HUES6 (cell line): ENCODE measurements at regions not wholly inside any gene's neighbourhood (a gene's known extent, or its start where the extent isn't known, plus 50 kb on each side); places are given as distances from the start of the nearest gene placed in this dataset.

Source experiments
- H3K27ac ChIP-seq: 2 replicates; pipeline ENCODE4 v1.7.0; 2013; ENCODE audit warnings: low read depth, mild to moderate bottlenecking, low read length, inconsistent platforms
- H3K27me3 ChIP-seq: 2 replicates; pipeline ENCODE4 v1.6.1; 2013; ENCODE audit warnings: low read length; ENCODE audit not compliant: control insufficient read depth, insufficient read depth
- H3K36me3 ChIP-seq: 2 replicates; pipeline ENCODE4 v1.6.1; 2013; ENCODE audit warnings: low read length; ENCODE audit not compliant: control insufficient read depth, insufficient read depth
- H3K4me1 ChIP-seq: 2 replicates; pipeline ENCODE4 v1.6.1; 2013; ENCODE audit warnings: low read length; ENCODE audit not compliant: control insufficient read depth, insufficient read depth
- H3K4me3 ChIP-seq: 2 replicates; pipeline ENCODE4 v1.5.1; 2013; ENCODE audit warnings: low read depth, low read length
- H3K9ac ChIP-seq: one replicate; pipeline ENCODE4 v1.6.1; 2013; ENCODE audit warnings: mild to moderate bottlenecking, low read length
- H3K9me3 ChIP-seq: 2 replicates; pipeline ENCODE4 v1.6.1; 2013; ENCODE audit warnings: low read depth, low read length; ENCODE audit not compliant: control insufficient read depth, insufficient read depth

- H3K9me3 ChIP-seq: no peaks in the 10 kb centered on the region
- no peak overlapping the region for H3K27ac ChIP-seq
- H3K4me1 ChIP-seq: no peaks in the 10 kb centered on the region
- H3K4me3 ChIP-seq: no peak overlapping the region
- H3K27me3 ChIP-seq: no peaks in the 10 kb centered on the region
- H3K9ac ChIP-seq: no peak overlapping the region
- H3K36me3 ChIP-seq: no peaks in the 10 kb centered on the region
Observed at GRCh38 chr6:18555750-18556149, 168.6 kb downstream of the RNF144B start.

GRCh38 chr6:18561037-18561750, 174.0 kb downstream of the RNF144B start:
- H3K36me3 ChIP-seq: no peaks in the 10 kb centered on the region
- H3K9ac ChIP-seq: no peak overlapping the region
- no peaks in the 10 kb centered on the region for H3K27me3 ChIP-seq
- H3K27ac ChIP-seq: no peak overlapping the region
- no peak overlapping the region for H3K4me3 ChIP-seq
- no peaks in the 10 kb centered on the region for H3K4me1 ChIP-seq
- H3K9me3 ChIP-seq: no peaks in the 10 kb centered on the region

GRCh38 chr6:18562726-18563125, 175.6 kb downstream of the RNF144B start:
- Histone ChIP-seq H3K27ac (no peak overlapping the region), H3K27me3 (no peaks in the 10 kb centered on the region), H3K9me3 (no peaks in the 10 kb centered on the region), H3K9ac (no peak overlapping the region), H3K4me3 (no peak overlapping the region), H3K36me3 (no peaks in the 10 kb centered on the region), H3K4me1 (no peaks in the 10 kb centered on the region)

- H3K36me3 ChIP-seq: no peaks in the 10 kb centered on the region
- no peaks in the 10 kb centered on the region for H3K27me3 ChIP-seq
- H3K4me1 ChIP-seq: no peaks in the 10 kb centered on the region
- no peak overlapping the region for H3K27ac ChIP-seq
- H3K9ac ChIP-seq: no peak overlapping the region
- no peak overlapping the region for H3K4me3 ChIP-seq
- no peaks in the 10 kb centered on the region for H3K9me3 ChIP-seq
Observed at GRCh38 chr6:18564775-18565174, 177.6 kb downstream of the RNF144B start.

- Histone ChIP-seq H3K27ac (no peak overlapping the region), H3K9ac (no peak overlapping the region), H3K4me3 (no peak overlapping the region), H3K36me3 (no peaks in the 10 kb centered on the region), H3K4me1 (no peaks in the 10 kb centered on the region), H3K9me3 (no peaks in the 10 kb centered on the region), H3K27me3 (no peaks in the 10 kb centered on the region)
Observed at GRCh38 chr6:18565231-18565630, 178.1 kb downstream of the RNF144B start.

GRCh38 chr6:18567380-18567779, 180.2 kb downstream of the RNF144B start:
- no peak overlapping the region for H3K27ac ChIP-seq
- no peaks in the 10 kb centered on the region for H3K4me1 ChIP-seq
- H3K27me3 ChIP-seq: no peaks in the 10 kb centered on the region
- no peak overlapping the region for H3K9ac ChIP-seq
- H3K4me3 ChIP-seq: no peak overlapping the region
- H3K36me3 ChIP-seq: no peaks in the 10 kb centered on the region
- H3K9me3 ChIP-seq: no peaks in the 10 kb centered on the region

GRCh38 chr6:18577491-18577890, 190.3 kb downstream of the RNF144B start:
- Histone ChIP-seq H3K9ac (no peak overlapping the region), H3K4me3 (no peak overlapping the region), H3K9me3 (no peaks in the 10 kb centered on the region), H3K36me3 (no peaks in the 10 kb centered on the region), H3K27ac (no peak overlapping the region), H3K27me3 (no peaks in the 10 kb centered on the region), H3K4me1 (no peaks in the 10 kb centered on the region)

- H3K27me3 ChIP-seq: no peaks in the 10 kb centered on the region
Observed at GRCh38 chr6:18579166-18579565, 192.0 kb downstream of the RNF144B start.

GRCh38 chr6:18579869-18580268, 192.7 kb downstream of the RNF144B start:
- Histone ChIP-seq H3K4me1 (peaks cover under 1% of the 10 kb centered on the region; the same call in 1 of the 2 replicates), H3K27ac (no peak overlapping the region)

More at GRCh38 chr6:18579166-18579565, 192.0 kb downstream of the RNF144B start:
- no peaks in the 10 kb centered on the region for H3K4me1 ChIP-seq
- H3K36me3 ChIP-seq: no peaks in the 10 kb centered on the region
- H3K4me3 ChIP-seq: no peak overlapping the region
- no peak overlapping the region for H3K27ac ChIP-seq
- H3K9me3 ChIP-seq: no peaks in the 10 kb centered on the region
- H3K9ac ChIP-seq: no peak overlapping the region

GRCh38 chr6:18584372-18584771, 197.2 kb downstream of the RNF144B start:
- Histone ChIP-seq H3K9me3 (no peaks in the 10 kb centered on the region), H3K36me3 (no peaks in the 10 kb centered on the region), H3K27me3 (no peaks in the 10 kb centered on the region), H3K27ac (no peak overlapping the region), H3K4me1 (peaks cover 6% of the 10 kb centered on the region; the same call in 1 of the 2 replicates), H3K9ac (no peak overlapping the region), H3K4me3 (no peak overlapping the region)

More at GRCh38 chr6:18579869-18580268, 192.7 kb downstream of the RNF144B start:
- Histone ChIP-seq H3K4me3 (no peak overlapping the region), H3K9me3 (no peaks in the 10 kb centered on the region), H3K9ac (no peak overlapping the region), H3K36me3 (no peaks in the 10 kb centered on the region), H3K27me3 (no peaks in the 10 kb centered on the region)

GRCh38 chr6:18585032-18585573, 198.0 kb downstream of the RNF144B start:
- H3K4me3 ChIP-seq: no peak overlapping the region
- H3K4me1 ChIP-seq: peaks cover 6% of the 10 kb centered on the region; the same call in 1 of the 2 replicates
- H3K27ac ChIP-seq: no peak overlapping the region
- no peaks in the 10 kb centered on the region for H3K27me3 ChIP-seq
- H3K9ac ChIP-seq: no peak overlapping the region
- no peaks in the 10 kb centered on the region for H3K9me3 ChIP-seq
- H3K36me3 ChIP-seq: no peaks in the 10 kb centered on the region
